HPDE6-E6E7 (cell line): ENCODE measurements at regions not wholly inside any gene's neighbourhood (a gene's known extent, or its start where the extent isn't known, plus 50 kb on each side); places are given as distances from the start of the nearest gene placed in this dataset.
"Not testable (repeated sequence)": the region's sequence is repeated elsewhere in the genome, so short reads cannot be mapped to it uniquely, and the experiment has no call there.

Experiments
- DNase-seq: peaks from one replicate; pipeline ENCODE4 v3.0.0; 2011; ENCODE audit warnings: missing footprints; ENCODE audit errors: extremely low spot score

- no peak for DNase-seq
Observed at GRCh38 chr5:166710271-166710670, 1581.2 kb upstream of the WWC1 start.

GRCh38 chr5:166712447-166713185 lies 1578.8 kb upstream of the WWC1 start:
- no peak for DNase-seq

- DNase-seq: no peak
Observed at GRCh38 chr5:166713295-166713694, 1578.2 kb upstream of the WWC1 start.

- DNase-seq: no peak
Observed at GRCh38 chr5:166716856-166717492, 1574.5 kb upstream of the WWC1 start.

- no peak for DNase-seq
Observed at GRCh38 chr5:166719991-166720390, 1571.5 kb upstream of the WWC1 start.

- DNase-seq: peak; percentile 61
Observed at GRCh38 chr5:166722939-166723338, 1568.5 kb upstream of the WWC1 start.

- no peak for DNase-seq
Observed at GRCh38 chr5:166724284-166724683, 1567.2 kb upstream of the WWC1 start.

GRCh38 chr5:166725593-166725992 lies 1565.9 kb upstream of the WWC1 start:
- no peak for DNase-seq

- DNase-seq: no peak
Observed at GRCh38 chr5:166726406-166726805, 1565.0 kb upstream of the WWC1 start.

GRCh38 chr5:166742951-166743350 lies 1548.5 kb upstream of the WWC1 start:
- DNase-seq: not testable (repeated sequence)

- DNase-seq: no peak
Observed at GRCh38 chr5:166746506-166746905, 1544.9 kb upstream of the WWC1 start.

- no peak for DNase-seq
Observed at GRCh38 chr5:166750376-166750775, 1541.1 kb upstream of the WWC1 start.

- DNase-seq: no peak
Observed at GRCh38 chr5:166758151-166758550, 1533.3 kb upstream of the WWC1 start.

- no peak for DNase-seq
Observed at GRCh38 chr5:166767858-166768257, 1523.6 kb upstream of the WWC1 start.

GRCh38 chr5:166768536-166768935 lies 1522.9 kb upstream of the WWC1 start:
- DNase-seq: no peak

GRCh38 chr5:166772770-166773169 lies 1518.7 kb upstream of the WWC1 start:
- peak; percentile 17 for DNase-seq

- no peak for DNase-seq
Observed at GRCh38 chr5:166781737-166782136, 1509.7 kb upstream of the WWC1 start.

GRCh38 chr5:166784545-166785078 lies 1506.8 kb upstream of the WWC1 start:
- DNase-seq: no peak

GRCh38 chr5:166786178-166786577 lies 1505.3 kb upstream of the WWC1 start:
- no peak for DNase-seq

- no peak for DNase-seq
Observed at GRCh38 chr5:166786889-166787288, 1504.6 kb upstream of the WWC1 start.

GRCh38 chr5:166788050-166788449 lies 1503.4 kb upstream of the WWC1 start:
- no peak for DNase-seq

- no peak for DNase-seq
Observed at GRCh38 chr5:166795756-166796155, 1495.7 kb upstream of the WWC1 start.

GRCh38 chr5:166803058-166803457 lies 1488.4 kb upstream of the WWC1 start:
- DNase-seq: no peak
